Tibial nerve (tissue), 3 donors: ENCODE measurements at regions not wholly inside any gene's neighbourhood (a gene's known extent, or its start where the extent isn't known, plus 50 kb on each side); places are given as distances from the start of the nearest gene placed in this dataset.

ENCODE experiments used
- CTCF ChIP-seq, 5 experiments: fragments of 200-600 bp in 3 of 5; fragments of 450-650 bp in 2 of 5; sonication (generic) in 3 of 5; IDR thresholded peaks; one replicate each; pipeline ENCODE4 v1.5.1; 2016 to 2019; ENCODE audit warnings: antibody characterized with exemption in 5 of 5, mild to moderate bottlenecking in 3 of 5, moderate library complexity in 2 of 5
- POLR2A ChIP-seq, 2 donors: fragments of 450-650 bp; IDR thresholded peaks; one replicate each; pipeline ENCODE4 v1.6.1; 2017; ENCODE audit warnings: antibody characterized with exemption in 2 of 2, mild to moderate bottlenecking in 2 of 2, moderate library complexity in 2 of 2

DNA sequence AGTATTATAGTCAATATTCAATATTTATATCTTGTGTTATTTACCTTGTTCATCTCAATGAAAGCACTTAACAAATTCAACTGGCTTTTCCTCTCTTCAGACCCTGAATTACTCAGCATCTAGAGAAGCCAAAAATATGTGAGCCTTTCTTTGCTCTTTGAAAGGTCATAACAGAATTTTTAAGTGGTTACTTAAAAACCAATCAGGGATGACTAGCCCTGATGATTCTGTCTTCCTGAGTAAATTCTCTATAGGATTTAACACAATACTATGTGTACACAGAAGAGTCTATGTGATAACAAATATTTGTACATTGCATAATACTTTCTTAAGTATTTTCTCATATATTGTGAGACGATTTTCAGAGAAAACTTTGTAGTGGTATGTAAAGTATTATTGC lies 546.3 kb downstream of the MAT2B start:
- no peak for TF ChIP-seq CTCF (IDR thresholded peaks at IDR 0.05)
- no peak for TF ChIP-seq POLR2A (IDR thresholded peaks at IDR 0.05)
